ENCODE measurements at regions not wholly inside any gene's neighbourhood (a gene's known extent, or its start where the extent isn't known, plus 50 kb on each side); places are given as distances from the start of the nearest gene placed in this dataset.
A peak's percentile ranks its signal among the peaks of the same experiment; 100 is the strongest.

GRCh38 chrX:40863671-40864070 lies 128.3 kb upstream of the MED14 start:
- H3K9me3 ChIP-seq (ENCODE audit: insufficient read depth, low read depth, low read length), result no peaks in the 10 kb centered on the region
- peaks cover 15% of the 10 kb centered on the region for H3K4me1 ChIP-seq (ENCODE audit: insufficient read depth, low read length)
- Mint-ChIP-seq H3K27ac (ENCODE audit: unreplicated experiment) (no peak overlapping the region), H3K4me3 (ENCODE audit: unreplicated experiment) (no peak overlapping the region), H3K36me3 (ENCODE audit: low read depth, unreplicated experiment) (no peaks in the 10 kb centered on the region), H3K9me3 (ENCODE audit: unreplicated experiment) (no peaks in the 10 kb centered on the region), H3K4me1 (ENCODE audit: low read depth, unreplicated experiment) (peaks cover 21% of the 10 kb centered on the region), H3K27me3 (ENCODE audit: low read depth, unreplicated experiment) (no peaks in the 10 kb centered on the region)
- H4K20me1 ChIP-seq (ENCODE audit: insufficient read depth, low read length), result no peaks in the 10 kb centered on the region
- H3K27me3 ChIP-seq (ENCODE audit: insufficient read depth, low read length), result no peaks in the 10 kb centered on the region
- H3K79me2 ChIP-seq (ENCODE audit: insufficient read depth, low read length), result no peaks in the 10 kb centered on the region
- FAIRE-seq (peak; percentile 60), DNase-seq (ENCODE audit: low read depth) (no peak)
- no peak overlapping the region for H3K4me2 ChIP-seq (ENCODE audit: low read length)
- no peak overlapping the region for H3K4me3 ChIP-seq (ENCODE audit: insufficient read depth, low read depth, low read length)
- H3K27ac ChIP-seq (ENCODE audit: low read depth, low read length), result no peak overlapping the region
- no peak overlapping the region for H3K9ac ChIP-seq (ENCODE audit: low read length)
- TF ChIP-seq EZH2 (IDR thresholded peaks at IDR 0.05; ENCODE audit: insufficient read depth, low read length), result no peak
- no peak for TF ChIP-seq CTCF (IDR thresholded peaks at IDR 0.05; ENCODE audit: insufficient read depth, low read depth, low read length)
- no peaks in the 10 kb centered on the region for H3K36me3 ChIP-seq (ENCODE audit: insufficient read depth, low read length)
- no peak overlapping the region for H2AFZ ChIP-seq (ENCODE audit: low read depth, low read length)

- DNase-seq (ENCODE audit: low read depth) (peak; percentile 89), FAIRE-seq (peak; percentile 93)
- H3K79me2 ChIP-seq (ENCODE audit: insufficient read depth, low read length), result no peaks in the 10 kb centered on the region
- Mint-ChIP-seq H3K9me3 (ENCODE audit: unreplicated experiment) (no peaks in the 10 kb centered on the region), H3K27me3 (ENCODE audit: low read depth, unreplicated experiment) (no peaks in the 10 kb centered on the region), H3K4me3 (ENCODE audit: unreplicated experiment) (no peak overlapping the region), H3K4me1 (ENCODE audit: low read depth, unreplicated experiment) (peaks cover 21% of the 10 kb centered on the region), H3K27ac (ENCODE audit: unreplicated experiment) (peak overlapping the region; percentile 58), H3K36me3 (ENCODE audit: low read depth, unreplicated experiment) (no peaks in the 10 kb centered on the region)
- peak overlapping the region; percentile 33 for H3K27ac ChIP-seq (ENCODE audit: low read depth, low read length)
- H4K20me1 ChIP-seq (ENCODE audit: insufficient read depth, low read length), result no peaks in the 10 kb centered on the region
- no peaks in the 10 kb centered on the region for H3K36me3 ChIP-seq (ENCODE audit: insufficient read depth, low read length)
- H3K4me1 ChIP-seq (ENCODE audit: insufficient read depth, low read length), result peaks cover 15% of the 10 kb centered on the region
- no peaks in the 10 kb centered on the region for H3K9me3 ChIP-seq (ENCODE audit: insufficient read depth, low read depth, low read length)
- H2AFZ ChIP-seq (ENCODE audit: low read depth, low read length), result no peak overlapping the region
- H3K27me3 ChIP-seq (ENCODE audit: insufficient read depth, low read length), result no peaks in the 10 kb centered on the region
- no peak overlapping the region for H3K9ac ChIP-seq (ENCODE audit: low read length)
- no peak for TF ChIP-seq CTCF (IDR thresholded peaks at IDR 0.05; ENCODE audit: insufficient read depth, low read depth, low read length)
- H3K4me2 ChIP-seq (ENCODE audit: low read length), result no peak overlapping the region
- no peak overlapping the region for H3K4me3 ChIP-seq (ENCODE audit: insufficient read depth, low read depth, low read length)
These were observed 129.6 kb upstream of the MED14 start for GRCh38 chrX:40864972-40865371.

- no peaks in the 10 kb centered on the region for H3K27me3 Mint-ChIP-seq (ENCODE audit: low read depth, unreplicated experiment)
- Histone ChIP-seq H3K36me3 (ENCODE audit: insufficient read depth, low read length) (no peaks in the 10 kb centered on the region), H3K4me3 (ENCODE audit: insufficient read depth, low read depth, low read length) (no peak overlapping the region), H3K9ac (ENCODE audit: low read length) (peak overlapping the region; percentile 57), H3K27me3 (ENCODE audit: insufficient read depth, low read length) (no peaks in the 10 kb centered on the region), H3K9me3 (ENCODE audit: insufficient read depth, low read depth, low read length) (no peaks in the 10 kb centered on the region), H3K4me2 (ENCODE audit: low read length) (peak overlapping the region; percentile 46), H3K27ac (ENCODE audit: low read depth, low read length) (peak overlapping the region; percentile 75), H4K20me1 (ENCODE audit: insufficient read depth, low read length) (no peaks in the 10 kb centered on the region), H2AFZ (ENCODE audit: low read depth, low read length) (no peak overlapping the region), H3K79me2 (ENCODE audit: insufficient read depth, low read length) (no peaks in the 10 kb centered on the region), H3K4me1 (ENCODE audit: insufficient read depth, low read length) (peaks cover 18% of the 10 kb centered on the region)
- peak overlapping the region; percentile 93 for H3K27ac Mint-ChIP-seq (ENCODE audit: unreplicated experiment)
- H3K4me3 Mint-ChIP-seq (ENCODE audit: unreplicated experiment), result no peak overlapping the region
- no peaks in the 10 kb centered on the region for H3K9me3 Mint-ChIP-seq (ENCODE audit: unreplicated experiment)
- no peaks in the 10 kb centered on the region for H3K36me3 Mint-ChIP-seq (ENCODE audit: low read depth, unreplicated experiment)
- H3K4me1 Mint-ChIP-seq (ENCODE audit: low read depth, unreplicated experiment), result peaks cover 25% of the 10 kb centered on the region
- peak; percentile 94 for FAIRE-seq
- no peak for TF ChIP-seq CTCF (IDR thresholded peaks at IDR 0.05; ENCODE audit: insufficient read depth, low read depth, low read length)
- DNase-seq (ENCODE audit: low read depth), result peak; percentile 69
These were observed 131.6 kb upstream of the MED14 start for GRCh38 chrX:40866893-40867292.
